ENCODE measurements at regions not wholly inside any gene's neighbourhood (a gene's known extent, or its start where the extent isn't known, plus 50 kb on each side); places are given as distances from the start of the nearest gene placed in this dataset.
A peak's percentile ranks its signal among the peaks of the same experiment; 100 is the strongest.

DNA sequence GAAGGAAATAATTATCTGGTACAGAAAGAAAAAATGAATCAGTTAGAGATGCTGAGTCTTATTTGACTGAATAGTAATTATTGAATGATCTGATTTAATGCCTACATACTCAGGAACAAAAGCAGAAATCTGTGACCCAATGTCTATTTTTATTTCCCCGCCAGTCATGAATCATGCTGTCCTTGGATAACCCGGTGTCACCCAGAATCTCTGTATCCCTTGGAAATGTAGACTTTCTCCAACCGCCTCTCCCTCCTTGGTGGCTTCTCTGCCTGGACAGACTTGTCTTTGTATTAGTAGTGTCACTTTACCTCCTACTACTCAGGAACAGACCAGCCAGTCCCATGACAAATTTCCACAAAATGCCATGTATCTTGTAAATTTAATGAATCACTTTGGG, 173.3 kb upstream of the PDGFD start:
- ChIA-PET POLR2A (no interaction called here), CTCF (no interaction called here)
- Mint-ChIP-seq H3K36me3 (ENCODE audit: low read depth) (no peaks in the 10 kb centered on the region), H3K27me3 (no peaks in the 10 kb centered on the region), H3K27ac (no peak overlapping the region), H3K9me3 (no peaks in the 10 kb centered on the region), H3K4me3 (no peak overlapping the region), H3K4me1 (ENCODE audit: low read depth) (no peaks in the 10 kb centered on the region)
- H3K27me3 ChIP-seq (ENCODE audit: control insufficient read depth in 1 of 2, insufficient read depth in 2 of 2, low read length in 2 of 2), result no peaks in the 10 kb centered on the region
- H3K9me3 ChIP-seq (ENCODE audit: control insufficient read depth in 1 of 2, insufficient read depth in 1 of 2, low read length in 2 of 2), result no peaks in the 10 kb centered on the region
- no peak for DNase-seq
- no peaks in the 10 kb centered on the region for H3K36me3 ChIP-seq (ENCODE audit: insufficient read depth, low read length)
- H3K4me3 ChIP-seq (ENCODE audit: low read length), result no peak overlapping the region
- intact Hi-C loops (cut with DNase I, micrococcal nuclease), result no loop called here
- H3K4me1 ChIP-seq (ENCODE audit: insufficient read depth, low read length), result no peaks in the 10 kb centered on the region
- no peak for ATAC-seq (ENCODE audit: poor library complexity)
- TF ChIP-seq, protein P1, sequence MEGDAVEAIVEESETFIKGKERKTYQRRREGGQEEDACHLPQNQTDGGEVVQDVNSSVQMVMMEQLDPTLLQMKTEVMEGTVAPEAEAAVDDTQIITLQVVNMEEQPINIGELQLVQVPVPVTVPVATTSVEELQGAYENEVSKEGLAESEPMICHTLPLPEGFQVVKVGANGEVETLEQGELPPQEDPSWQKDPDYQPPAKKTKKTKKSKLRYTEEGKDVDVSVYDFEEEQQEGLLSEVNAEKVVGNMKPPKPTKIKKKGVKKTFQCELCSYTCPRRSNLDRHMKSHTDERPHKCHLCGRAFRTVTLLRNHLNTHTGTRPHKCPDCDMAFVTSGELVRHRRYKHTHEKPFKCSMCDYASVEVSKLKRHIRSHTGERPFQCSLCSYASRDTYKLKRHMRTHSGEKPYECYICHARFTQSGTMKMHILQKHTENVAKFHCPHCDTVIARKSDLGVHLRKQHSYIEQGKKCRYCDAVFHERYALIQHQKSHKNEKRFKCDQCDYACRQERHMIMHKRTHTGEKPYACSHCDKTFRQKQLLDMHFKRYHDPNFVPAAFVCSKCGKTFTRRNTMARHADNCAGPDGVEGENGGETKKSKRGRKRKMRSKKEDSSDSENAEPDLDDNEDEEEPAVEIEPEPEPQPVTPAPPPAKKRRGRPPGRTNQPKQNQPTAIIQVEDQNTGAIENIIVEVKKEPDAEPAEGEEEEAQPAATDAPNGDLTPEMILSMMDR (IDR thresholded peaks at IDR 0.05), result no peak
- H3K27ac ChIP-seq (ENCODE audit: low read depth in 1 of 2, low read length in 2 of 2), result no peak overlapping the region

DNA sequence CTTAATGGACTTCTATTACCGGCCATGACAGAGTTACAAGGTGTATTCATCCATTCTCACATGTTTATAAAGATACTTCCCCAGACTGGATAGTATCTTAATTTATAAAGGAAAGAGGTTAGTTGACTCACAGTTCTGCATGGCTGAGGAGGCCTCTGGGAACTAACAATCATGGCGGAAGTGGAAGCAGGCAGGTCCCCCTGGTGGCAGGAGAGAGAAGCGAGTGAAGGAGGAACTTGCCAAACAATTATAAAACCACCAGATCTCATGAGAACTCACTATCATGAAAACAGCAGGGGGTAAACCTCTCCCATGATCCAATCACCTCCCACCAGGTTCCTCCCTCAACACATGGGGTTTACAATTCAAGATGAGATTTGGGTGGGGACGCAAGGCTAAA, 170.0 kb upstream of the PDGFD start:
- H3K27me3 ChIP-seq (ENCODE audit: control insufficient read depth in 1 of 2, insufficient read depth in 2 of 2, low read length in 2 of 2), result no peaks in the 10 kb centered on the region
- H3K27me3 Mint-ChIP-seq, result no peaks in the 10 kb centered on the region
- DNase-seq, result peak in 1 of 14 experiments; percentile 8
- H3K9me3 Mint-ChIP-seq, result no peaks in the 10 kb centered on the region
- no peaks in the 10 kb centered on the region for H3K36me3 Mint-ChIP-seq (ENCODE audit: low read depth)
- ChIA-PET POLR2A (no interaction called here), CTCF (no interaction called here)
- intact Hi-C loops (cut with DNase I, micrococcal nuclease), result no loop called here
- no peak overlapping the region for H3K4me3 ChIP-seq (ENCODE audit: low read length)
- H3K4me1 ChIP-seq (ENCODE audit: insufficient read depth, low read length), result no peaks in the 10 kb centered on the region
- TF ChIP-seq, protein P1 (IDR thresholded peaks at IDR 0.05), result no peak
- H3K4me3 Mint-ChIP-seq, result no peak overlapping the region
- H3K27ac Mint-ChIP-seq, result no peak overlapping the region
- H3K36me3 ChIP-seq (ENCODE audit: insufficient read depth, low read length), result no peaks in the 10 kb centered on the region
- ATAC-seq (ENCODE audit: poor library complexity), result no peak
- H3K9me3 ChIP-seq (ENCODE audit: control insufficient read depth in 1 of 2, insufficient read depth in 1 of 2, low read length in 2 of 2), result no peaks in the 10 kb centered on the region
- H3K4me1 Mint-ChIP-seq (ENCODE audit: low read depth), result no peaks in the 10 kb centered on the region
- no peak overlapping the region for H3K27ac ChIP-seq (ENCODE audit: low read depth in 1 of 2, low read length in 2 of 2)

DNA sequence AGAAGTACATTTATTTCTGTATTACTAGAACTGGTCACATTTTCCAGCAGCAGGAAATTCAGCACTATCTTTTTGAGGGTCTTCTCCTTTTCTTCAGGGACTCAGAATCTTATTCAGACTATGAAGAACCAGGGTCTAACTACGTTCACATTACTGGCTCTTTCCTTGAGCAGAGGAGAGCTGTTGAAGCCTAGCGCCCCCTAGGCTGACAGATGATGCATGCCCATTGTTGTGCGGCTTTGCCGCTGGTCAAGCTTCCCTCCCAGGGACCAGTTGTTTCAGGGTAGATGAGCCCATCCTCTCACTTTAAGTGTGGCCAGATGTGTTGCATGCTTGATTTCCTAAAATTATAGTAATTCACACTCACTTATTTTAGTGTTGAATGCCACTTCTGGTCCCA, 168.2 kb upstream of the PDGFD start:
- Histone ChIP-seq H3K27me3 (ENCODE audit: control insufficient read depth in 1 of 2, insufficient read depth in 2 of 2, low read length in 2 of 2) (no peaks in the 10 kb centered on the region), H3K4me3 (ENCODE audit: low read length) (no peak overlapping the region), H3K4me1 (ENCODE audit: insufficient read depth, low read length) (no peaks in the 10 kb centered on the region), H3K36me3 (ENCODE audit: insufficient read depth, low read length) (no peaks in the 10 kb centered on the region), H3K9me3 (ENCODE audit: control insufficient read depth in 1 of 2, insufficient read depth in 1 of 2, low read length in 2 of 2) (no peaks in the 10 kb centered on the region), H3K27ac (ENCODE audit: low read depth in 1 of 2, low read length in 2 of 2) (no peak overlapping the region)
- Mint-ChIP-seq H3K4me3 (no peak overlapping the region), H3K36me3 (ENCODE audit: low read depth) (no peaks in the 10 kb centered on the region), H3K4me1 (ENCODE audit: low read depth) (no peaks in the 10 kb centered on the region), H3K27me3 (no peaks in the 10 kb centered on the region), H3K27ac (no peak overlapping the region), H3K9me3 (no peaks in the 10 kb centered on the region)
- ATAC-seq (ENCODE audit: poor library complexity) (no peak), DNase-seq (no peak)
- intact Hi-C loops (cut with DNase I, micrococcal nuclease), result no loop called here
- ChIA-PET POLR2A (no interaction called here), CTCF (interaction anchor here (0.6 kb wide), 1 partner anchor 1914 kb away, joined by 3 read pairs; no protein-coding TSS in a partner anchor)
- TF ChIP-seq, protein P1 (IDR thresholded peaks at IDR 0.05), result no peak

Measured in CD4-positive, alpha-beta T cell (primary cell).